CD4-positive, alpha-beta T cell (primary cell): ENCODE measurements at regions not wholly inside any gene's neighbourhood (a gene's known extent, or its start where the extent isn't known, plus 50 kb on each side); places are given as distances from the start of the nearest gene placed in this dataset.

Source experiments
- ATAC-seq: fragments of 200-7000 bp; cut with Tn5 transposase; one replicate; pipeline ENCODE4 v1.10.0; 2022; ENCODE audit warnings: mild to moderate bottlenecking; ENCODE audit not compliant: poor library complexity
- CTCF ChIA-PET: fragments of 350-600 bp; sonication (Branson Sonifier 250); formaldehyde crosslinking; loops from one replicate; lab custom pipeline; 2021; ENCODE audit warnings: antibody characterized with exemption, inconsistent platforms; lab: Charles Lee
- POLR2A ChIA-PET: fragments of 350-600 bp; sonication (Branson Sonifier 250); formaldehyde crosslinking; loops from one replicate; lab custom pipeline; 2021; ENCODE audit warnings: antibody characterized with exemption, inconsistent platforms; lab: Charles Lee
- DNase-seq, 14 experiments: peaks; one replicate each; pipeline ENCODE4 v3.0.0-alpha.2; 2013 to 2020; ENCODE audit warnings: mixed read lengths in 2 of 14
- H3K27ac ChIP-seq, 2 donors: one replicate each; pipeline versions ENCODE4 v1.5.1 to v1.7.0; 2013; ENCODE audit warnings: low read length in 2 of 2, low read depth in 1 of 2, mild to moderate bottlenecking in 1 of 2
- H3K27me3 ChIP-seq, 2 experiments: 1 replicate in 1 of 2; 2 replicates in 1 of 2; pipeline versions ENCODE4 v1.6.1 to v1.7.0; 2013; ENCODE audit warnings: low read length in 2 of 2, control low read depth in 1 of 2, mild to moderate bottlenecking in 1 of 2, moderate library complexity in 1 of 2; ENCODE audit not compliant: insufficient read depth in 2 of 2, control insufficient read depth in 1 of 2
- H3K36me3 ChIP-seq: one replicate; pipeline ENCODE4 v1.6.1; 2013; ENCODE audit warnings: low read length, control low read depth; ENCODE audit not compliant: insufficient read depth
- H3K4me1 ChIP-seq: one replicate; pipeline ENCODE4 v1.6.1; 2013; ENCODE audit warnings: low read length, control low read depth; ENCODE audit not compliant: insufficient read depth
- H3K4me3 ChIP-seq: one replicate; pipeline ENCODE4 v1.5.1; 2013; ENCODE audit warnings: mild to moderate bottlenecking, low read length, moderate library complexity
- H3K9me3 ChIP-seq, 2 experiments: 1 replicate in 1 of 2; 2 replicates in 1 of 2; pipeline versions ENCODE4 v1.6.1 to v1.7.0; 2013; ENCODE audit warnings: low read length in 2 of 2, mild to moderate bottlenecking in 2 of 2, control low read depth in 1 of 2, moderate library complexity in 1 of 2; ENCODE audit not compliant: control insufficient read depth in 1 of 2, insufficient read depth in 1 of 2
- H3K27ac Mint-ChIP-seq: one replicate; pipeline ENCODE4 v1.8.0; 2020; ENCODE audit warnings: mixed read lengths
- H3K27me3 Mint-ChIP-seq: one replicate; pipeline ENCODE4 v1.8.0; 2021; ENCODE audit warnings: mixed read lengths
- H3K36me3 Mint-ChIP-seq: one replicate; pipeline ENCODE4 v1.8.0; 2021; ENCODE audit warnings: low read depth, mixed read lengths
- H3K4me1 Mint-ChIP-seq: one replicate; pipeline ENCODE4 v1.8.0; 2021; ENCODE audit warnings: low read depth, mixed read lengths
- H3K4me3 Mint-ChIP-seq: one replicate; pipeline ENCODE4 v1.8.0; 2020; ENCODE audit warnings: mild to moderate bottlenecking, mixed read lengths
- H3K9me3 Mint-ChIP-seq: one replicate; pipeline ENCODE4 v1.8.0; 2020; ENCODE audit warnings: mixed read lengths
- intact Hi-C, 2 experiments: fragments of 100-400 bp; cut with DNase I in 1 of 2; cut with micrococcal nuclease in 1 of 2; formaldehyde crosslinking; loops; one replicate each; pipeline versions ENCODE4 v1.15.1 to v1.9.0; 2023 to 2025; cut with DNase I, micrococcal nuclease
- TF ChIP-seq, protein P1 (sequence below): fragments of 200-600 bp; IDR thresholded peaks from one replicate; pipeline ENCODE4 v1.8.0; 2022; ENCODE audit warnings: antibody characterized with exemption, mild to moderate bottlenecking

DNA sequence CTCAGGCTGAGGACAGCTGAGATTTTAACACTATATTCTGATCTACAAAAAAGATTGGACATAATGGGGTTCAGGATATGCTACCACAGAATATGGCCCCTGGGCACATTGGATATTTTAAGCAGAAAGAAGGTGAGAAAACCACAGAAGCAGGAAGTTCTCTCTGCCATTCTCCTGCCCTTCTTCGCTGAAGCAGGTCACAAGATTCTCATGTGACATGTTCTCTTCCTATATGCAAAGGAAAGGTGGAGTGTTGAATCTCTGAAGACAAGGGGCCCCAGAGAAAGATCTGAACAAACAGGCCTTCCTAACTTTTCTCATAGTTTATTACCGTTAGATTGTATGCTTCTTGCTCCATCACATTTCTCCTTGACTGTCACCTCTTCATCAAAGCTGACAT, 285.7 kb downstream of the S1PR1 start:
- Mint-ChIP-seq H3K4me1 (peaks cover 6% of the 10 kb centered on the region), H3K36me3 (no peaks in the 10 kb centered on the region), H3K27me3 (peaks cover 4% of the 10 kb centered on the region), H3K4me3 (no peak overlapping the region), H3K27ac (no peak overlapping the region), H3K9me3 (peaks cover 3% of the 10 kb centered on the region)
- TF ChIP-seq, protein P1, sequence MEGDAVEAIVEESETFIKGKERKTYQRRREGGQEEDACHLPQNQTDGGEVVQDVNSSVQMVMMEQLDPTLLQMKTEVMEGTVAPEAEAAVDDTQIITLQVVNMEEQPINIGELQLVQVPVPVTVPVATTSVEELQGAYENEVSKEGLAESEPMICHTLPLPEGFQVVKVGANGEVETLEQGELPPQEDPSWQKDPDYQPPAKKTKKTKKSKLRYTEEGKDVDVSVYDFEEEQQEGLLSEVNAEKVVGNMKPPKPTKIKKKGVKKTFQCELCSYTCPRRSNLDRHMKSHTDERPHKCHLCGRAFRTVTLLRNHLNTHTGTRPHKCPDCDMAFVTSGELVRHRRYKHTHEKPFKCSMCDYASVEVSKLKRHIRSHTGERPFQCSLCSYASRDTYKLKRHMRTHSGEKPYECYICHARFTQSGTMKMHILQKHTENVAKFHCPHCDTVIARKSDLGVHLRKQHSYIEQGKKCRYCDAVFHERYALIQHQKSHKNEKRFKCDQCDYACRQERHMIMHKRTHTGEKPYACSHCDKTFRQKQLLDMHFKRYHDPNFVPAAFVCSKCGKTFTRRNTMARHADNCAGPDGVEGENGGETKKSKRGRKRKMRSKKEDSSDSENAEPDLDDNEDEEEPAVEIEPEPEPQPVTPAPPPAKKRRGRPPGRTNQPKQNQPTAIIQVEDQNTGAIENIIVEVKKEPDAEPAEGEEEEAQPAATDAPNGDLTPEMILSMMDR, result no peak
- H3K4me1 ChIP-seq, result no peaks in the 10 kb centered on the region
- DNase-seq (peak in 1 of 14 experiments; percentile 18), ATAC-seq (no peak)
- ChIA-PET CTCF (no interaction called here), POLR2A (no interaction called here)
- intact Hi-C loops, result loop anchor here in 1 of 2 experiments (5.0 kb wide), 1 partner anchor 1990 kb away; no protein-coding TSS in a partner anchor
- H3K9me3 ChIP-seq, result no peaks in the 10 kb centered on the region
- H3K36me3 ChIP-seq, result no peaks in the 10 kb centered on the region
- no peak overlapping the region for H3K4me3 ChIP-seq
- H3K27ac ChIP-seq, result no peak overlapping the region
- peaks cover 0 to 6% of the 10 kb centered on the region in 2 experiments for H3K27me3 ChIP-seq

DNA sequence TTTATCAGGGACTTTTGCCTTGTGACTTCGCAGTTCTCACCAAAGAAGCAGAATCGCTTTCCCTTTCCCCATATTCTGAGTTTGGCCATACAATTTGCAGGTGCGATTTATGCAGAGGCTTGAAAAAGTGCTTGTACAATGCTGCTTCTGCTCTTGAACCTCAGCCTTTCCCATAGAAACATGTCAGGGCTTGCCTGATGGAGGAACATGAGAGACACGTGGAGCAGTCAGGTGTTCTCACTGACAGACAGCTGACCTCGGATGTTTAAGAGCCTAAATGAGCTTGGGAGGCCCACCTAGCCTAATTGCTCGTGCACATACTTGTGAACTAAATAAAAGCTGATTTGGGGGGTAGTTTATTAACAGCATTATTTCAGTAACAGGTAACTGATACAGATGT, 290.0 kb downstream of the S1PR1 start:
- H3K4me1 ChIP-seq, result no peaks in the 10 kb centered on the region
- Mint-ChIP-seq H3K36me3 (no peaks in the 10 kb centered on the region), H3K27me3 (peaks cover 12% of the 10 kb centered on the region), H3K4me3 (no peak overlapping the region), H3K27ac (no peak overlapping the region), H3K4me1 (peaks cover 6% of the 10 kb centered on the region), H3K9me3 (peaks cover 2% of the 10 kb centered on the region)
- intact Hi-C loops, result no loop called here
- no peak overlapping the region for H3K4me3 ChIP-seq
- ATAC-seq (no peak), DNase-seq (no peak)
- ChIA-PET CTCF (no interaction called here), POLR2A (no interaction called here)
- H3K27me3 ChIP-seq, result peaks cover 10 to 16% of the 10 kb centered on the region in 2 experiments
- peaks cover 0 to 3% of the 10 kb centered on the region in 2 experiments for H3K9me3 ChIP-seq
- H3K36me3 ChIP-seq, result no peaks in the 10 kb centered on the region
- TF ChIP-seq, protein P1, result no peak
- no peak overlapping the region for H3K27ac ChIP-seq

DNA sequence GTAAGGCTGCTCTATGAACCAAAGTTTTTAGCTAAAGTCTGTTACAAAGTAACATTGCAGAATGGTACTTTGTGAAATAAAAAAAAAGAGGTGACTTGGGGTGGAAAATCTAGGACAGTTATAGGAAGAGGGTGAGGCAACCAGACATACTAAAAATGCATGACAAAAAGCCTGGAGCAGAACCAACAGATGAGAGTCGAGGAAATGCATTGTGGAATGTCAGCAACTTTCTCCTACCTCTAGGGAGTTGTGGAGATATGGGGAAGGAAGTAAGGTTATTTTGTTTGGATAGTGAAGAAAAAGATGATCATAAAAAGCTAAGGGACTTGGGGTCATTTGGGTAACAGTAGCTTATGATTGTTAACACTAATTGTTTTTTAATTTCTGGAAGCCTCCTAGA, 295.6 kb downstream of the S1PR1 start:
- ChIA-PET CTCF (no interaction called here), POLR2A (no interaction called here)
- DNase-seq (no peak), ATAC-seq (no peak)
- Mint-ChIP-seq H3K4me1 (no peaks in the 10 kb centered on the region), H3K9me3 (peaks cover 2% of the 10 kb centered on the region), H3K27ac (no peak overlapping the region), H3K27me3 (peaks cover 8% of the 10 kb centered on the region), H3K4me3 (no peak overlapping the region), H3K36me3 (no peaks in the 10 kb centered on the region)
- intact Hi-C loops, result no loop called here
- Histone ChIP-seq H3K27me3 (peaks cover 10% of the 10 kb centered on the region in 2 experiments), H3K4me3 (no peak overlapping the region), H3K4me1 (no peaks in the 10 kb centered on the region), H3K9me3 (peaks cover 0 to 6% of the 10 kb centered on the region in 2 experiments), H3K36me3 (no peaks in the 10 kb centered on the region), H3K27ac (no peak overlapping the region)
- TF ChIP-seq, protein P1, result no peak
